ENCODE measurements at regions not wholly inside any gene's neighbourhood (a gene's known extent, or its start where the extent isn't known, plus 50 kb on each side); places are given as distances from the start of the nearest gene placed in this dataset.

DNA sequence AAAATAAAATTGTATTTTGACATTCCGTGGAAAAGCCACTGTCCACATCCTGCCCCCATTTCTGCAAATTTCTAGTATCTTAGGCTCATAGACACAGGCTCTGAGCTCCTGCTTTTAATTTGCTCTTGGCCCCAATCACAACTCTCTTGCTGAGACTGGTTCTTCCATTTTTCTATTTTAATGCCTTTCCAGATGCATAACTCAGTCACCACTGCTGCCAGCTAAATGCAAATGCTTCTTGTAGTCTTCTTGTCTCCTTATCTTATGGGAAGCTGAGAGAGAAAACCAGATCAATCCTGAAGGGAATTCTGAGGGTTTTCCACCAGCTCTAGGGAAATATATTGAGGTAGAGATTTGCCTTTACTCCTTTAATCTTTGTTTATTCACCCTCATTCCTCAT, 149.0 kb downstream of the DHRS2 start:
- intact Hi-C loops (cut with DNase I), result no loop called here
- Histone ChIP-seq H3K36me3 (no peaks in the 10 kb centered on the region), H3K4me3 (no peak overlapping the region), H3K9ac (ENCODE audit: low read depth in 2 of 2, low read length in 2 of 2) (no peak overlapping the region), H3K4me1 (no peaks in the 10 kb centered on the region), H3K9me3 (no peaks in the 10 kb centered on the region), H3K27ac (no peak overlapping the region), H3K27me3 (no peaks in the 10 kb centered on the region)
- no peak for DNase-seq
- TF ChIP-seq CTCF (IDR thresholded peaks at IDR 0.05), result no peak

DNA sequence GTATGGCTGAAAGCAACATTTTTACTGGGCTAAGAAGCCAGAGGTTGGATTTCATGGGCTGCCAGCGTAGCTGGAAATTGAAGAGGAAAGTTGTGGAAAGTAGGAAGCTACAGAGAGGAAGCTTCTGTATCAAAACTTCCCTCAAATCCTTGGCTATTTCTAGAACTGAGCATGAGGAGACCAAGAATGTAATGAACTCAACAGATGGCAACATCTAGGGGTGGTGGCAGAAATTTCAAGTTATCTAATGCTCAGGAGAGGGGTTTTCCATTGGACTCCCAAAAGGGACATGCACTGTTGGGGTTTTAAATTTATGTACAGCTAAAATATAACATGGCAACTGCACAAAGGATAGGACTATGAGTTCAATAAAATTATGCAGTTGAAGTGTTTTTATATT, 151.3 kb downstream of the DHRS2 start:
- no peak overlapping the region for H3K27ac ChIP-seq
- H3K4me1 ChIP-seq, result no peaks in the 10 kb centered on the region
- H3K9ac ChIP-seq (ENCODE audit: low read depth in 2 of 2, low read length in 2 of 2), result no peak overlapping the region
- H3K9me3 ChIP-seq, result no peaks in the 10 kb centered on the region
- no peaks in the 10 kb centered on the region for H3K27me3 ChIP-seq
- H3K4me3 ChIP-seq, result no peak overlapping the region
- no peak for DNase-seq
- intact Hi-C loops (cut with DNase I), result no loop called here
- no peak for TF ChIP-seq CTCF (IDR thresholded peaks at IDR 0.05)
- H3K36me3 ChIP-seq, result no peaks in the 10 kb centered on the region

GRCh38 chr14:23789696-23790095, 153.5 kb downstream of the DHRS2 start:
- Histone ChIP-seq H3K9ac (ENCODE audit: low read depth in 2 of 2, low read length in 2 of 2) (no peak overlapping the region), H3K4me1 (no peaks in the 10 kb centered on the region), H3K4me3 (no peak overlapping the region), H3K9me3 (no peaks in the 10 kb centered on the region), H3K27ac (no peak overlapping the region), H3K36me3 (no peaks in the 10 kb centered on the region), H3K27me3 (no peaks in the 10 kb centered on the region)
- DNase-seq, result no peak
- intact Hi-C loops (cut with DNase I), result no loop called here
- no peak for TF ChIP-seq CTCF (IDR thresholded peaks at IDR 0.05)

DNA sequence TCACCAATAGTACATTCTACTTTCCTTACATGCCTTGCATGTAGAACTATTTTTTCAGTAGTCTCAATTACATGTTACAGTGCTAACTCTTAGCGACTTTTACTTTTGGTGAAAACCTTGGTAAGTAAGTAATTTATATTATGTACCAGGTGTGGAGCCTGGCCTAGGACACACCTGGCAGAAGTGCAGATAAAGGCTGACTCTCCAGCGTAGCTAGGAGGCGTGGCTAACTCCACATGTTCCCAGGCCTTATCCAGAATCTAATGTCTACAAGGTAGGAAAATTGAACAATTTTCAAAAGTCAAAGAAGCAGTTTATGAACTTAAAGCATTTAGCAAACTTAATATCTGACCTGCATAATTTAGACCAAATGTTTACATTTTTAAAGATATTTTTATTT, 157.4 kb downstream of the DHRS2 start:
- H3K36me3 ChIP-seq, result no peaks in the 10 kb centered on the region
- no peak overlapping the region for H3K27ac ChIP-seq
- no peaks in the 10 kb centered on the region for H3K27me3 ChIP-seq
- no peaks in the 10 kb centered on the region for H3K9me3 ChIP-seq
- H3K4me3 ChIP-seq, result no peak overlapping the region
- no peak for TF ChIP-seq CTCF (IDR thresholded peaks at IDR 0.05)
- H3K4me1 ChIP-seq, result no peaks in the 10 kb centered on the region
- intact Hi-C loops (cut with DNase I), result no loop called here
- peak; percentile 26 for DNase-seq
- no peak overlapping the region for H3K9ac ChIP-seq (ENCODE audit: low read depth in 2 of 2, low read length in 2 of 2)

- H3K9me3 ChIP-seq, result no peaks in the 10 kb centered on the region
- no peak for TF ChIP-seq CTCF (IDR thresholded peaks at IDR 0.05)
- H3K27ac ChIP-seq, result no peak overlapping the region
- DNase-seq, result no peak
- no peaks in the 10 kb centered on the region for H3K4me1 ChIP-seq
- H3K36me3 ChIP-seq, result no peaks in the 10 kb centered on the region
- intact Hi-C loops (cut with DNase I), result no loop called here
- no peaks in the 10 kb centered on the region for H3K27me3 ChIP-seq
- no peak overlapping the region for H3K9ac ChIP-seq (ENCODE audit: low read depth in 2 of 2, low read length in 2 of 2)
- H3K4me3 ChIP-seq, result no peak overlapping the region
These were observed 152.8 kb upstream of the DHRS4 start for GRCh38 chr14:23800811-23801210.

- H3K4me1 ChIP-seq, result no peaks in the 10 kb centered on the region
- no peak for TF ChIP-seq CTCF (IDR thresholded peaks at IDR 0.05)
- H3K9ac ChIP-seq (ENCODE audit: low read depth in 2 of 2, low read length in 2 of 2), result no peak overlapping the region
- H3K27ac ChIP-seq, result no peak overlapping the region
- H3K9me3 ChIP-seq, result no peaks in the 10 kb centered on the region
- intact Hi-C loops (cut with DNase I), result no loop called here
- no peaks in the 10 kb centered on the region for H3K36me3 ChIP-seq
- no peaks in the 10 kb centered on the region for H3K27me3 ChIP-seq
- H3K4me3 ChIP-seq, result no peak overlapping the region
- DNase-seq, result no peak
These were observed 151.8 kb upstream of the DHRS4 start for GRCh38 chr14:23801766-23802165.

Data from colonic mucosa (tissue), 4 donors.